ENCODE measurements at regions not wholly inside any gene's neighbourhood (a gene's known extent, or its start where the extent isn't known, plus 50 kb on each side); places are given as distances from the start of the nearest gene placed in this dataset.

DNA sequence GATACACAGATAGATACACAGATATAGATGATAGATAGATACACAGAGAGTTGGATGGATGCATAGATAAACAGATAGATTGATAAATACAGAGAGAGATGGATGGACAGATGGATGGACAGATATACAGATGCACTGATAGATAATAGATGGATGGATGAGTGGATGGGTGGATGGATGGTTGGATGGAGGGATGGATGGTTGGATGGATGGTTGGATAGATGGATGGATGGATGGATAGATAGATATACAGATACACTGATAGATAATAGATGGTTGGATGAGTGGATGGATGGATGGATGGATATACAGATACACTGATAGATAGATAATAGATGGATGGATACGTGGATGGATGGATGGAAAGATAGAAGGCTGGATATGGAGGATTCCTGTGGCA, 290.0 kb upstream of the SHH start:
- DNase-seq (ENCODE audit: low read depth): no peak

DNA sequence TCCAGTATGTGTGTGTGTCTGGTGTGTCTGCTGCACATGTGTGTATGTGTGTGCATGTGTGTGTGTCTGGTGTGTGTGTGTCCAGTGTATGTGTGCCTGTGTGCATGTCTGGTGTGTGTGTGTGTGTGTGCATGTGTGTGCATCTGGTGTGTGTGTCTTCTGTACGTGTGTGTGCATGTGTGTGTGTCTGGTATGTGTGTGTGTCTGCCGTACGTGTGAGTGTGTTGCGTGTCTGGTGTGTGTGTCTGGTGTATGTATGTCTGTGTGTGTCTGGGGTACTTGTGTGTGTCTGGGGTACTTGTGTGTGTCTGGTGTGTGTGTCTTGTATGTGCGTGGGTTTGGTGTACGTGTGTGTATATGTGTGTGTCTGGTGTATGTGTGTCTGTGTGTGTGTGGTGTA, 289.1 kb upstream of the SHH start:
- DNase-seq (ENCODE audit: low read depth): no peak

DNA sequence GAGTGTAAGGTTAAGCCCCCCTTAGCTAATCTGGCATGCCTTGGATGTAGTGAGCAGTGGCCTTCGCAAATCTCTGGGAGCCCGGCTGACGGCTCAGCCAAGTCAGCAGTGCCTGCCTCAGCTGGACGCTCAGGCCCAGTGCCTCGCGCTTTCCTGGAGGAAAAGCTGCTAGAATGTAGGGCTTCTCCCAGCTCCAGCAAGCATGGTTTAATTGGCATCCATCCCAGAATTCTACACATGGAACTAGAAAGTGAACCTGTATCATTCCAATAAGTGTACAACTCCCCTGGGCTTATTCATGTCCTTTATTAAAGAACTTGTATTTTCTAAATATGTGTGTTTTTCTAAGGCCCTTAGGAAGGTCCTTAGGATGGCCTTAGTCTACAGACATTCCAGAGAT, 287.8 kb upstream of the SHH start:
- DNase-seq (ENCODE audit: low read depth): no peak

DNA sequence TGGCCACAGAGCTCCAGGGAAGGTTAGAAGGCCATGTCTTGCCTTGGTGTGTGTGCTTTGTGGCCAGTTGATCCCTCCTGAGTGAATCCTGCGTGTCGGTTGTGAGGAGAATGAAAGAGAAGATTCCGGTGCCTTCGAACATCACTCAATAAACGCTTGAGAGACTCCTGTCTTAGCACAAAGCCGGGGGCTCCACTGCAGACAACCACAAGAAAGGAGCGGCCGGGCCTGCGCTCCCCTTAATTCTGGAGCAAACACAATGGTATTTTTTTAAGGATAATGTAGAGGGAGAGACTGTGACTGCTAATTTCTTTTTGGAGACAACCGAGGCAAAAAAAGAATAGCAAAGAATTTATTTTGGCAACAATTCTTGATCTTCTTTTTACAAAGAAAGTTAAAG, 286.8 kb upstream of the SHH start:
- no peak for DNase-seq (ENCODE audit: low read depth)

DNA sequence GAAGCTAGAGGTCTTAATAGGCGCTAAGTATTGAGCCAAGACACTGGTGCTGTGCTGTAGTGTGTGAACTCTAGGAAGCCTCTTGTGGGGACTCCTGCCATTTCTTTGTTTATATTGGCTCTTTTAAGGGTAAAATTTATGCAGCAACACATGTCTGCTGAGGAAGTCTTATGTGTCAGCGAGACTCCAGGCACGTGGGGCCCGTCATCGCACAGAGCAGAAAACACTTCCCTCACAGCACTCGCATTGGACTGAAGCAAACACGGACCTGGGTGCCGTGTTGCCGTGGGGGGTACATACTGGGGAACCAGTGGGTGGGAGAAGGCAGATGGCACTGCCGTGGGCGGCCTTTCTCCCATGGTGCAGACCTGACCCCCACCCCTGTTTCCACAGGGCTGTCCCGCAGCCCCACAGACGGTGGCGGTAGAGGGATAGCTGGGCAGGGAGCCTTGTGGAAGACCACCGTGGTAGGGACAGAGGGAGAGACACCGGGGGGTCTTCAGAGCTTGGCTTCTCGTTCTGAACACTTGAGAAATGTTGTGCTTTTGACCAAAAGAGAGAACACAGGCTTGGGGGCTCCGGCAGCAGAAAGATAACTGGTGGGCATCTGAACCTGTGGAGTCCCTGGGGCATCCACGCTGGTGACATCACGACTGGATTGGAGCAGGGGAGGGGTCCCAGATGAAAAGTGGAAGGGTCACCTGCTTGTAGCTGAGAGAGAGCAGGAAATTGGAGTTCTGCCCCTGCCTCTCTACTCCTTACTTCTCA, 284.7 kb upstream of the SHH start:
- DNase-seq (ENCODE audit: low read depth): no peak

DNA sequence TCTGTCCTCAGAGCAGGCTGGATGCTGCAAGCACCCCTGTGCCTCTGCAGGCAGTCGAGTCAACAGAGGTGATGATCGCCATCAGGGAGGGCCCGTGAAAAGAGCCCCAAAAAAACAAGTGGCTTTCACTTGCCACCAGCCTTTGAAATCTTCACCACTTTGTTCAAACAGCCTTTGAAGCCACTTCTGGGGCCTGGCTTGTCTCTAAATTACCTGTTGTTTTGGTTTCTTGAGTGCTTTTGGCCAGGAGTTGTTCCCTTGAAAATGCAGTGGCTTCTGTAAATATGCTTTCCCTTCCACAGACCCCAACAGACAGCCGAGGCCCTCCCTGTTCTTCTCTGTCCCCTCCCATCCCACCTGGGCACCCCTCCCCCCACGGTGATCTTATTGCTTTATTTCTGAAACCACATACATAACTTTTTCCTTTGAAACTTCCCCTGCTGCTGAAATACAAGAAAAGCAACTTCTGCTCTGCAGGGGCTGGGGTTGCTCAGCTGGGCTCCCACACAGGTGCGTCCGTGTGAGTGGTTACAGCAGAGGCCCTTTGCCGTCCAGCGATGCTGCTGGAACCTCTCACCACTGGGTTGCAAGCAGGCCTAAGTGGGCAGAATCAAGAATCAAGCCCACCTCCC, 283.8 kb upstream of the SHH start:
- DNase-seq (ENCODE audit: low read depth): no peak

DNA sequence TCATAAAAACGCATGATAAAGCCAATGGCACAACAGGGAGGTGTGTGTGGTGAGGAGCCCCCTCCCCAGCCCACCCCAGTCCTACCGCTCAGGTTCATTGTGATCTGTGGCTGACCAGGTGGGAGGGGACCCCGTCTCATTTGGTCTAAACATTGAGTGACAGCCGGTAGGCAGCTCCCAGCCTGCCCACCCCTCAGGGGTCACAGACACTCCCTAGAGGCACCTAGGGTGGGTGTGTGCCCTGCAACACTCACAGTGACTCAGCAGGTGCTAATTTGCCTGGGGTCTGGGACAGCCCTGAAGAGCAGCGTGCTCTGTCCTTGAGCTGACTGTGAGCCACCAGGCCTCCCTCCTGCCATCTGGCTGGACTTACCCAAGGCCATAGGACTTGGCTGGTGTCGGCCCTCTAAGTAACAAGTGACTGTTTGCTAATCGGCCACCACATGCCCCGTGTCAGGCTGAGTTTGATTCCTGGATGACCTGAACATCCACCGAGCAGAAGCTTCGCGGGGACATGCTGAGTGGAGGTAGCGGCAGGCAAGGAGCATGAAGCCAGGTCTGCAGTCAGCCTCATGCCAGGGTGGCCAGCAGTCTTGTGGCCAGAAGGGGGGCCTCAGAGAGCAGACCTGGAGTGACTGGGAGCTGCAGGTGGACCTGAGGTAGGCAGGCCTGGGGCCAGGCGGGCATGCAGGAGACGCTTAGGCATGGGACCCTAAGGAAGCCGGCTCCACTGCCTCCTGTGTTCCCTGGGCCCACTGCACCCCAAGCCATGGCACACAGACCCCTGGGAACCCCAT, 282.3 kb upstream of the SHH start:
- no peak for DNase-seq (ENCODE audit: low read depth)

DNA sequence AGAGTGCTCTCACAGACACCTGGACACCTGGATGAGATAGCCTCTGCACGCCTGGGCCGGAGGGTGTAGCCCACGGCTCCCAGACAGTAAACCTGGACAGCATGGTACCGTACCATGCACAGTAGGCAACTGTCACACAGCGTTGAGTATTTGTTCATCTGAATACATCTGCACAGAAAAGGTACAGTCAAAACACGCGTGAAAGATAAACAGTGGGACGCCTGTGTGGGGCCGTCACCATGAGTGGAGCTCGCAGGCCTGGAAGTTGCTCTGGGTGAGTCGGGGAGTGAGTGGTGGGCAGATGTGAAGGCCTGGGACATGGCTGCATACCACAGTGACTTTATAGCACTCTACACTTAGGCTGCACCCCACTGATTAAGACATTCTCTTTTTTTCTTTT, 280.0 kb upstream of the SHH start:
- no peak for DNase-seq (ENCODE audit: low read depth)

DNA sequence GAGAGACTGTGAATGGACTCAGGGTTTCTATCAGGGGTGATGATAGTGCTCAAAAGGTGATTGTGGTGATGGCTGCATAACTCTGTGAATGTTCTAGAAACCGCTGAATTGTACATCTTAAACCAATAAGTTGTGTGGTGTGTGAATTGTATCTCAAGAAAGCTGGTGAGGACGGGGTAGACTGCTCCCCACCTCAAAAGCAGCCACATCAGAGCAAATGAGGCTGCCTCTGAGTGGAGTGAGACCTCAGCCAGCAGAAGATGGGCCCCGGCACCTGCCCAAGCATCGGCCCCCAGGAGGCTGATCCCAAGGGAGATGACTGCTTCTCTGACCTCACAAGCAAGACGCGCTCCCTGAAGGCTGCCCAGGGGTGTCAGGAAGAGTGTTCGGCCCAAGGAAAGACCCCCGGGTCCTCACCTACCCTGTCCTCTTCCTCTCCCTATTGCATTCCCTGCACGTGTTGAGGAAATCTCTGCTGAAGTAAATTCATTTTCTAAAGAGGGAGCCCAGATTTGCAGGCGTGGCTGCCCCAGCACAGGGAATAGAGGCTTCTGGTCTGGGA, 279.3 kb upstream of the SHH start:
- no peak for DNase-seq (ENCODE audit: low read depth)

DNA sequence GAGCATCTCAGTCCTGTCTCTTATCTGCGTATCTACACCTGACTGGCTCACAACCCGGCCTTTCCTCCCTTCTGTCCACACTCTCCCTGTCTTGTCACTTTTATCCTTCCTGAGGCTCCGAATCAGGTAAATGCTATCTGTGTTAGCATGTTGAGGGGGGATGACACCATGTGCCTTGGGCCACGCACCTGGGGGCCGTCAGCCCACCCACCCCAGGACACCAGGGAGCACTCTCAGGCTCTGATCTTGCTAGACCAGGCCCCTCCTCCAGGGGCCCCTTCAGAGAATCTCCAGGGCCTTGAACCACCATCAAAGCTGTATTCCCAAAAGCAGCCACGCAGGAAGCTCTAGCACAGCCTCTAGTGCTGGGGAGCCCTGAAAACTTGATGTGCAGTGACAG, 278.7 kb upstream of the SHH start:
- DNase-seq (ENCODE audit: low read depth): no peak

DNA sequence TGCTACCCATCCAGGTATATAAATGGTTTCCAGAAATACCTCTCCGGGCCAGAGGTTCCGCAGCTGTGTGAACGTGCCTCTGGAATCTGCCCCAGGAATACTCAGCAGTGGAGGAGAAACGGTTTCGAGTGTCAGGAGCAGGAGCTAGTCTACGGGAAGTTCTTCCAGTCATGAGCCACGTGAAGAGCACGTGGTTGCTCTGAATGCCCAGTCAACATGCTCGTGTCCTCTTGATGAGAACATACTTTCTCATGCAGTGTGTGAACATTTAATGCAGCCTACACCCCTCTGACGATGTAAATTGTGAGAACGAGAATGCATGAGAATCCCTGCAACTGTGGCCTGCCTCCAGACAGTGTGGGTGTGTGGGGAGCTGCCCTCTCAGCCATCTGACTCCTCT, 277.0 kb upstream of the SHH start:
- DNase-seq (ENCODE audit: low read depth): no peak

DNA sequence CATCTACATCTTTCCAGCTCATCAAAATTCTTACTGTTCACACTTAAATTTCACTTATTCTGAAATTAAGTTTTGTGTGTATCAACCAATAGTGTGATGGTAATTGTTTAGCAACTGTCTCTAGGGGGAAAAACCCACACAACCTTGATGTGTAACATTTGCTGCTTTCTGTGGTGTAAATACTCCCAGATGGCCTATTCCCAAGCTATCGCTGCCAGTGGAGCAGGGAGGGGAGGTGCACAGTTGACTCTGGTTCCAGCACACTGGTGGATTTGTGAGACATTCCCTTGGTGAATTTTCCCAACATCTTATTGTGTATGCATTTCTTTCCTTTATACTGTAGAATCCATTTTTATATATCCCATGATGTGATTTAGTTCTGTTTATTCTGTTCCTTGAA, 275.9 kb upstream of the SHH start:
- no peak for DNase-seq (ENCODE audit: low read depth)

DNA sequence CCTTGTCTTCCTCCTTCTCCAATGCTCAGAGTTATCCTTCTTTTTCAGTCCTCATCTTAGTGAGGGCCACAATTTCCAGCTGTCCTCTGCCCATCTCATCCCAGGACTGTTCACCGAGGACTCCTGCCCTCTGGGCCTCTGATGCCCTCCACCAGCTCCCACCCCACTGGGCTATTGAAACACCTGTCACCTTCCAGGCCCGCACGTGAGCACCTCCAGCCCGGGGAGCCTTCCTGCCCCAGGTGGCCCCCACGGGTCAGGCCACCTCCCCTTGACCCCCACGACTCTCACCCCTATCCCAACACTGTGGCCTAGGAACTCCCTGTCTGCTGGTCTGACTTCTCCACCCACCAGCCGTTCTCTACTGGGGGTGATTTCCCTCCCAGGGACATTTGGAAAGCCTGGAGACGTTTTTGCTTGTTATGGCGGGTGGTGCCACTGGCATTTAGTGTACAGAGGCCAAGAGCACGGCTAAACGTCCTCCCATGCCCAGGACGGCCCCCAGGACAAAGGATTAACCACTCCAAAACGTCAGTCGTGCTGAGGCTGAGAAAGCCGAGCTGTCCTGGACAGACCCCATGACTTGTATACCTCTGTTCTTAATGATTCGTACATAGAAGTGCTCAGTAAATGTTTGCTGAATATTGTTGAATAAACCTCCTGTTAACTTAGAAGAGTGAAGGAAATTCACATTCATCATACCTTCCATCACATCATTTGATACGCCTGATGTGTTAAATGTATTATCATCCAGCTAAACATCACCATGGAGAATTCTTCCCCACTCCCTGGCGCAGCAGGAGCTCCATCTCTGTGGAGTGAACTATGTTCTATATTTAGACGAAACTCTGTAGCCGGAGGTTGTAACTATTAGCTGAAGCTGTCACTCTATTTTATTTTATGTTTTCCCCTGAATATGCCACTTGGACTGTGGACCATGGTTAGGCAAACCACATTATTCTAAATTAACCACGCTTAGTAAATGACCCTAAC, 270.1 kb upstream of the SHH start:
- no peak for DNase-seq (ENCODE audit: low read depth)

DNA sequence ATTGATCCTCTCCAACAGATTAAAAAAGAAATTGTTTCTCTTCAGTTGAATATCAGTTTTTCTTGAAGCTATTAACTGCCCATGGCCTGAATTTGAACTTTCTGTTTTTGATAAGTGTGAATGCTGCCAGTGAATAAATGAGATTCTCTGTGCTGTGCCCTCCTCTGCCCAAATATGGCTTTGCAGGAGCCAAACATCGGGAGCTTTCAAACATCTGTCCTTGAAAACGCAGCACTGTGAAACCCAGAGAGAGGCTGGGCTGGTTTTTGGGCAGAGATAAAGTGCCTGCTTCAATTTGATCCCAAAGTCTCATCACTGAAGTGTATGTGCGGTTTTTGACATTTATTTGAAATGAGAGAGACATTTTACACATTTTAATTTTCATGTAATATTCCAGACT, 268.3 kb upstream of the SHH start:
- DNase-seq (ENCODE audit: low read depth): no peak

DNA sequence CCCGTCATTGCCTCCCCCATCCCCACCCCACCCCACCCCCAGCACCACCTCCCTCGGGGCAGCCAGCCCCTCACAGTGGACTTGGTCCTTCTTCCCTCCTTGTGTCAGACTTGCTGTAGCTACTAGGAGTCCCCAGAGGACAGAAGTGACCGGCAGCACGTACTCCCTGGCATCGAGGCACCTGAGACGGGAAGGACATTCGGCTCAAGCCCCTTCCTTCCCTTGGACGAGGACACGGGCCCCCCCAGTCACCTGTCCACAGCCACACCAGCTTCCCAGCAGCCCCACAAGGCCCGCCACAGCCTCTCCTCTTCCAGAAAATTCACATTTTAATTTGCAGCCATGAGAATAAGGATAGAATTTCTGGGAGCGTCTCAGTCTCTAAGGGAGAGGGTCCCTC, 267.8 kb upstream of the SHH start:
- no peak for DNase-seq (ENCODE audit: low read depth)

DNA sequence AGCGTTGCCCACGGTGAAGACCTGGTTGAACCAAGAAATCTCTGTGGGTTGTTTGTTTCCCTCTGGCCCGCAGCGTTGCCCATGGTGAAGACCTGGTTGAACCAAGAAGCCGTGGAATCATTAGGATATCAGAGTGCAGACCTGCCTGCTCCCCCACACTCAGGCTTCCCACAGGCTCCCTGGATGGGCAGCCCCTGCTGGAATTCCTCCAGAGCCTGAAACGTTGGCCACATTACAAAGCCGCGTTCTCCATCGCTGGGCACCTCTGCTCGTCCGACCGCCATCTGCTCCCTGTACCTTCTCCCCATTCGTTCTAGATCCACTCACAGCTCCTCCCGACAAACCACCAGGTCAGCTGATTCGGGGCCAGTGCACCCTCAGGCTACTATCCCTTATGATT, 266.9 kb upstream of the SHH start:
- no peak for DNase-seq (ENCODE audit: low read depth)

DNA sequence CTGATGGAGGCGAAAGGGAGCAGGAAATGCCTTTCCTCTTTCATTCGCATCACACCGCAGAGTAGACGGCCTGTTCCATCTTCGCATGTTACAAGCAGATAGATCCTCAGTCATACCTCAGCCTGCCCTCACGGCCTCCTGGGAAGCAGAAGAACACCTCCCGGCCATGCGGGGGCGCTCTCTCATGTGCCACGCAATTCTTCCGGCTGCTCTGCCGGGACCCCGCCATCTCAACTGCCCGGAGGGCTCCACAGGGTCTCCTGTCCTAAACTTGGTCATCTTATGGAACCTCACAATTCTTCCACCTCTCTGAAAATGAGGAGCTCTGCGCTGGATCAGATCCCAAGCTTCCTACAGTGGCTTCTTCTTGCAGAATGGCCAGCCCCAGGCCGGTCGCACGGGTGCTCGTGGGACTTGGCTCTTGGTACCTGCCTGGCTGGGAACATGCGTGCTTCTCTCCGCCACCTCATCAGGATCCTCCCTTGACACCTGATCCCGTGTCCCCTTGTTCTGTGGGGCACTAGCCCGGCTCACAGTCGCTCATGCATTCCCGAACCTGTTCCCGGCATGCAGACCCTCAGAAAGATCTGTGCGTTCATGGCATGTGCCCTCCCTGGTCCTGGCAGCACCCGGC, 262.8 kb upstream of the SHH start:
- DNase-seq (ENCODE audit: low read depth): no peak

DNA sequence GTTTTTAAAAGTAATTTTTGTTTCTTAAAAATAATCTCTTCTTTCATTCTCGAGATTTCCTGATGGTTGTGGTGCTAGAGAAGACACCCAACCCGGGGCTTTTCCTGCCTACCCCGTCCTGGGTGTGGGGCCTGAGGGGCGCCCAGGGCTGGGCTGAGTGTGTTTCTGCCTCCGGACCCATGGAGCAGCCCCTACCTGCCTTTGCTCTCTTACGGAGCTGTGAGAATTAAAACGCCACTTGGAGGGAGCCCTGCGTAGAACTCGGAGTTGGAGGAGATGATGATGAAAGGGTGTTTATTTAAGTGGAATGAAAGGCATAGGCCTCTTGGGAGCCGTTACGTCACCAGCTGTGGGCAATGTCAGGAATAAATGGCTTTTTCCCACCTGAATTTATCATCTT, 261.8 kb upstream of the SHH start:
- no peak for DNase-seq (ENCODE audit: low read depth)

DNA sequence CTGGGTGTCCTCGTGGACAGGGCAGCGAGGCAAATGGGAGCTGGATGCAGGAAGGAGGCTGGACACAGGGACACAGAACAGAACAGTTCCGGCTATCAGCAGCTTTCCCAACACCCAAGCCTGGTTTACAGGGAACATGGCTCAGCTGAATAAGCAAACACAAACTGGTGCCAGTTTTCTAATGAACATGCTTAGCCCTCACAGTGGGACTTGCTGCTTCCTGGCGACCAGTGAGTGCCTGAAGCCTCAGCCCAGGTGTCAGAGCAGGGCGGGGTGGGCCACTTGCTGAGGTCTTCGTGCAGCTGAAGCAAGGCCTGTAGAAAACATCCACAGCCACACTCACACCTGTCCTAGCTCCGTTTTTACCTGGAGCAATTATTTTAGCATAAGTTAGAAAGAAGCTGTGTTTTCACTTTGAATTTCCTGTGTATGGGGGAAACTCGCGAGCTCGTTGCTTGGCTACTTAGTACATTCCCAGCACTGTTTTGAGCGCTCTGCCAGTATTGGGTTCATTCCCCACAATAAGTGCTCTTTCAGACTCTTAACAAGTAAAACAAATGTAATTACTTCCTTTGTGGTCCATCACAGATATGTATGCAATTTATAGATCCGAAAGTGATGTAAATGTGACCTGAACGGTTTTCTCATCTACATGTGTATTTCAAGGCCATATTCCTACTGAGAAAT, 261.2 kb upstream of the SHH start:
- no peak for DNase-seq (ENCODE audit: low read depth)

DNA sequence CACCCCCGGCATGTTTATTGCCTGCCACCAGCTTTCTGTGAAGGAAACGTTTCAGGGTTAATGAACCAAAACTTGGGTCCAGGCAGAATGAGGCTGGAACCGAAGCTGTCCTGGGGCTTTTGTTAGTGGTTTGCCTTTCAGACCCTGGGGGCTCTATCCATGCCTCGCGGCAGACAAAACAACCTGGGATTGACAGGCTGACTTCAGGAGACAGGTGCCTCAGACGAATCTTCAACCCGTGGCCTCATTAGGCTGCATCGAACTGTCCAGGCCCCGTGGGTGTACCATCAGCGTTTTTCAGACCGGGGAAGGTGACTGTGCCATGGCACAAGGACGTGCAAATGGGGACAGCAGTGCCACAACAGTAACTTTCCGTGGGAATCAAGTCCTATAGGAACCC, 259.3 kb upstream of the SHH start:
- no peak for DNase-seq (ENCODE audit: low read depth)

DNA sequence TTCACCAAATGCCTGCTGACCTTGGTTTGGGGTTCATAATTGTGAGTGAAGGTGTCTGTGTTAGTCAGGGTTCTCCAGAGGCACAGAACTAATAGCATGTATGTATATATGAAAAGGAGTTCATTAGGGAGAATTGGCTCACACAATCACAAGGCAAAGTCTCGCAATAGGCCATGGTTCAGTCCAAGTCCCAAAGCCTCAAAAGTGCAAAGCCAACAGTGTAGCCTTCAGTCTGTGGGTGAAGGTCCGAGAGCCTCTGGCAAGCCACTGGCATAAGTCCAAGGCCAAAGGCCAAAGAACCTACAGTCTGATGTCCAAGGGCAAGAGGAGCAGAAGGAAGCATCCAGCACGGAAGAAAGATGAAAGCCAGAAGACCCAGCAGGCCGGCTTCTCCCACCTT, 257.6 kb upstream of the SHH start:
- DNase-seq (ENCODE audit: low read depth): no peak

Measured in non-pigmented ciliary epithelial cell (primary cell).